HG02852 (cell line): ENCODE measurements at regions not wholly inside any gene's neighbourhood (a gene's known extent, or its start where the extent isn't known, plus 50 kb on each side); places are given as distances from the start of the nearest gene placed in this dataset.
"Not testable (repeated sequence)": the region's sequence is repeated elsewhere in the genome, so short reads cannot be mapped to it uniquely, and the experiment has no call there.

Experiments used
- ATAC-seq: cut with Tn5 transposase; IDR thresholded peaks from one replicate; pipeline ENCODE4 v1.9.1; 2021; ENCODE audit warnings: mild to moderate bottlenecking, moderate library complexity; ENCODE audit not compliant: unreplicated experiment

GRCh38 chr18:22068784-22069183 is 100.6 kb upstream of the GATA6 start:
- ATAC-seq: not testable (repeated sequence)

GRCh38 chr18:22069916-22070315 is 99.5 kb upstream of the GATA6 start:
- no peak for ATAC-seq

DNA sequence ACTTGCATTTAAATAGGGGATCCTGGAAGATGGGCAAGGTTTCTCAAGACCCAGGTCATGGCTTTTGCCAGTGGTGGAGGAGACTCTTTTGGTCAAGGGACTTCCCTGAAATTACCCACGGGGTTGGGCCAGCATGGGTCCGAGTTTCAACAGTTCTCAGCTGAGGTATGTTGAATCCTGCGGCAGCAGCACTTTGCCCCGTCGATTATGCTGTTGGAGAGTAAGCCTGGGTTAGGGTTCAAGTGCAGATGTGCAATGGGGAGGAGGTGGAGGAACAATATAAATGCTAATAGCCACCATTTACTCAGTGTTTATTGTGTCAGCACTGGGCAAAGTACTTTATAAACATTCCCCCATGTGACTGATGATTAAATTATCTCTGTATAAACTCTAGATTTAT is 96.0 kb upstream of the GATA6 start:
- ATAC-seq: no peak

- ATAC-seq: no peak
These were observed 94.9 kb upstream of the GATA6 start for GRCh38 chr18:22074282-22075070.

GRCh38 chr18:22080035-22080434 is 89.4 kb upstream of the GATA6 start:
- ATAC-seq: no peak

- ATAC-seq: no peak
These were observed 87.0 kb upstream of the GATA6 start for GRCh38 chr18:22082408-22082807.

DNA sequence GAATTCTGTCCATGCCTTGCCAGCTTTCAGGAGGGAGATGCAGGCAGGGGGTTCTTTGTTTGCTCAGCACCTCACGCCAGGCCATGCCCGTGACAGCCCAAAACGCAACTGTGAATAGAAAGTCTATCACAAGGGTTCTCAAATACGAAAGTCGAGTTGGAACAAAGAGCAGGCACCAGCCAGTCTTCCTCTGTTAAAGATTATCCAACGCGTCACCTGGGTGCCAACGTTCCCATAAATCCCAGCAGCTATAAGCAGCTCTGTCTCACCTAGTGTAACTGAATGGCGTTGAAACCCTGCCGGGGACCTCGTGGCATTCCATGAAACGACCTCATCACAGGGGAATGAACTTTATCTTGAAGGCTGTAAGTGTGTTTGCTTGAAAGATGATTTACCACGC is 84.8 kb upstream of the GATA6 start:
- ATAC-seq: no peak

GRCh38 chr18:22086973-22087372 is 82.4 kb upstream of the GATA6 start:
- no peak for ATAC-seq

DNA sequence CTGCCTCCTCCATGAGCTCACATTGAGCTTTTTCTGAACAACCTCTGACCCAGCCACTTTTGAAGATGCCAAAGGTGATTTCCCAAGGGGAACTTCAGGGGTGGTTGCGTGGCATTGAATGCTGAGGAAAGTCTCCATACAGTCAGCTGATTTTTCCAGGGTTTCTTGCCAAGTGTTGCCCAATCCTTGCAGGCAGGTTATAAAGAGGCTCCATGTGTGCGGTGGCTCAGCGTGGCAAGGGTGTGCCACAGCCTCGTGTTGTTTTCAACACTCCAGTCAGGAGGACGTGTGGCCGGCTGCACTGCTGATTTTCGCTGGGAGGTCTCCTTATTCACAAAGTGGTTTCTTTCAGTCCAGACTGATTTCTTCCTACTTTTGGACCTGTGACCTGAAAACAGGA is 81.4 kb upstream of the GATA6 start:
- no peak for ATAC-seq

DNA sequence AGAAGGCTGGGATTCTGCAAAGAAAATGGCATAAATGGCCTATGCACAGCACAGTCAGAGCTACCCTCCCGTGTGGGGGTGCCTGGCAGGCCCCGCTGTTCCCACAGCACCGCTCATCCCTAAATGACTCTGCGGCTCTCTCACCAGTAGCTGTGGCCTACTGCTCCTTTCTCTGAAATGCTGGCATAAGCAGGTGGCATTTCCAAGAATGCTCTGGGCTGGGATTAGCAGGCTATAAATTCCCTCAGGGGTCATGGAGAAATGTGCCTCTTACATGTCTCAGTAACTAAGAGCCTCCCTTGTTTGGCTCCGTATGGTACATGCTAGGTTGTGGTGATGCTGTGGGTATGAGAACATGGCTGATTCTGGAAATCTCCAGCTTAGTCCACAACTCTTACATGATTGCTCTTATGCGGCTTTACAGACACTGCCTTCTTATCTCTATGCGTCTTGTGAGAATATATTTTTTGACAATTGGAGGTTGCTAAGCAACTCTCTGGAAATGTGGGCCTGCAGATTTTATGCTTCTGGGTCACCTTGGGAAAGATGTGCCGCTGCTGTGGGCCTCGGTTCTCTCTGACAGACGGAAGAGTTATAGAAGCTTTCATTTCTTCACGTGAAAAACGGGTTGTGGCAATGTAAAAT is 80.3 kb upstream of the GATA6 start:
- no peak for ATAC-seq

DNA sequence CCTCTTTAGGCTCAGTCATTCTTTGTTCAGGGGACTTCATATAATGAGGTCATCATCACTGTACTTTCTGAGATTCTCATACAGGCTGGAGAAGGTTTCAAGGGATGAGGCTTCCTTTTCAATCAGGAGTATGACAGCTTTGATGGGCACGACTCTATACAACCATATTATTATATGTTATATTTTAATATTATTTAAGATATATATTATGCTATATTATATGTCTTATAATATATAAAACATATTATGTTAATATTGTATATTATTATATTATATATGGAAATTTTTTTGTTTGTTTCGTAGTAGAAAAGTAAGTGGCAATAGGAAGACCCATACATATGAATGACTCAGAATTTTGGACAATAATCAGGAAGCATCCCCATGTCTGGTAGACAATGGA is 78.0 kb upstream of the GATA6 start:
- no peak for ATAC-seq

- ATAC-seq: no peak
These were observed 75.5 kb upstream of the GATA6 start for GRCh38 chr18:22093731-22094357.

- no peak for ATAC-seq
These were observed 75.0 kb upstream of the GATA6 start for GRCh38 chr18:22094358-22094734.

DNA sequence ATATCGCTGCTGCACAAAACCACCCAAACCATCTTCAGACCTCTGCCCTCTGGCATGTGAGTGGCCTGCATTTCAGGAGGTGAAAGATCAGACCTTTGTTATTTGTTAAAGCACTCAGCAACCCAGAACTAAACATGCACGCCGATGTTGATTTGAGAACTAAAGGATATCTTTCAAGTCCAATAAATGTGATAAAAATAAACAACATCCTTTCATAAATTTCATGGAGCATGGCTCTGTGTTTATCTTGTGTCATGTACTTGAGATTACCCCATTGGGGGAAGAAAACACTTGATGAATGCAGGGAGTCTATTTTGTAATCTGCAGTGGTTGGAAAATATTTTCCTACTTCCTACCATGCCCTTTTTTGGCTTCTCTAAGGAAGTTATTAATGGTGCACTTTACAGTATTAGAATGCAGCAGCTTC is 70.8 kb upstream of the GATA6 start:
- no peak for ATAC-seq

DNA sequence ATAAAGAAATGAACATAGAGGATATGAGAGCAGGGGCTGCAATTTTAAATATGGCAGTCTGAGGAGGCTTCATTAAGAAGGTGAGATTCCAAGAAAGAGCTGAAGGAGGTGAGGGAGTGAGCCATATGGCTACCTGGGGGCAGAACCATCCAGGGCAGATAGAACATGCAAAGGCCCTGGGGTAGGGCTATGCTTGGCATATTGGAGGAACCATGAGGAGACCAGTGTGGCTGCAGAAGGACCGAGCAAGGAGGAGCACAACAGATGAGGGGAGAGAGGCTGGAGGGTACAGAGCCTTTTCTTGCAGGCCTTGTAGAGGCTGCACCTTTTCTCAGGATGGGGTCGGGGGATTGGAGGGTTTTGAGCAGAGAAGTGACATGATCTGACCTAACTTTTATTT is 69.5 kb upstream of the GATA6 start:
- no peak for ATAC-seq

- ATAC-seq: no peak
These were observed 67.7 kb upstream of the GATA6 start for GRCh38 chr18:22101731-22102130.

DNA sequence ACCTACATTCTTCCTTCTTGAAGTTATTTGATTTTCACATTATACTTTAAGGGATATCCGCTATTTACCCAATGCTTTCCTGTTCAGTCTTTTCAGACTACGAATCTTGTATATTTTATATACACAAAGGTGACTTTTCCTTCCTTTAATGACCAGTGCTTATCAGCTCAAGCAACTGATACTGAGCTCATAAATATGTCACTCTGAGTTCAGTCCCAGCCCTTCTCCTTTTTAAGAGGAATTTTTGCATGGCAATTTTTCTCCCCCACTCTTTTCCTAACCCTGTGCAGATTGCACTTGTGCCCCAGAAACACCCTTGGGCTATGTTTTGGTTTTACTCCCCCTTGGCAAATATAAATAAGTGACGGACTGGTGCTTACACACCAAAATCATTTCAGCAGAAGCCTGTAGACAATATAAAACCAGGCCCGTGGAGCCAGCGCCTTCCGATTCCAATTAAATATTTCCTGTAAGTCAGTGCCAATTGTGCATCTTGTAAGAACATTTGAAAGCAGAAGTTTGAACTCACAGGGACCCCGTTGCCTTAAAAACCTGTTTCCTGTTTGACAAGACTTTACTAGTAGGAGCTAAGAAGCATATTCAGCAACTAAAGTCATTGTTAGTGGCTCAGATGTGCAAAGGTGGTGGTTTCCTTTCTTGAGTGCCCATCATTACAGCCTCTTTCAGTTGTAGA is 66.3 kb upstream of the GATA6 start:
- no peak for ATAC-seq

DNA sequence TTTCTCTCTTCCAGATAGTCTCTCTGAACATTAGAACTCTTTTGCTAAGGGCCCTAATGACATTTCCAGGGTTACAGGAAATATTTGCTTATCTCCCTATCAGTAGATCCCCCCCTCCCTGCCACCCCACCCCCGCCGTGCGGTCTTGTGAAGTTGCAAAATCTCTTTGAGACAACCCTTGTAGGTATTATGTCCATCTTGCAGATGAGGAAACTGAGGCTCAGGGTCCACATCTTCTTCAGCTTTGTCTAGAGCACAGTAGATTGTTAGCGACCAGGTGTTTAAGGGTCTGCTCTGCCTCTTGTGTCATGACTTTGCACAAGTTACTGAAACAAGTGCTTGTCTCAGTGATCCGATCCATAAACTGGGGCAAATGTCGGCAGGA is 65.8 kb upstream of the GATA6 start:
- ATAC-seq: no peak

- no peak for ATAC-seq
These were observed 62.7 kb upstream of the GATA6 start for GRCh38 chr18:22106536-22107292.

- ATAC-seq: no peak
These were observed 60.7 kb upstream of the GATA6 start for GRCh38 chr18:22108674-22109073.

DNA sequence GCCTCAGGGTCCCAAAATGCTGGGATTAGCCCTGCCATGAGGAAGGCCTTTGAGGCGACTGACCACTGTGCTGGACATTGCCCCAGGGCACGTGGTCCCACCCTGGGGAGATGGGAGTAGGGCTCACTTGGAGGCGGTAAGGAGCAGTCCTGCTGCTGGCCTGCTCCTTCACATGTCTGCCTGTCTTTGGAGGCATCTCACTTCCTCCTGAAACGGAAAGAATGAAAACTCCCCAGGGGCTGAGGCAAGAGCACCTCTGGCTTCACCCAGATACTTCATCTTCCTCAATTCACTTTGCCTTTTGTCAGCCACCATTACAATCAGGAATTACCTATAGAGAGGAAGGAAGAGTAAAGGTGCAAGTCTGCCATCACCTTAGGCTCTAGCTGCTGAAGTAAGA is 59.9 kb upstream of the GATA6 start:
- ATAC-seq: no peak
